Right ventricle myocardium inferior (tissue), 1 donor: ENCODE measurements at regions not wholly inside any gene's neighbourhood (a gene's known extent, or its start where the extent isn't known, plus 50 kb on each side); places are given as distances from the start of the nearest gene placed in this dataset.

ENCODE experiments used
- ATAC-seq: fragments of 200-7000 bp; cut with Tn5 transposase; one replicate; pipeline ENCODE4 v1.9.1; 2020; ENCODE audit warnings: mild to moderate bottlenecking, moderate library complexity
- DNase-seq: peaks from one replicate; pipeline ENCODE4 v3.0.0; 2021; ENCODE audit errors: missing footprints
- intact Hi-C: fragments of 100-400 bp; cut with DNase I; formaldehyde crosslinking; loops from one replicate; pipeline ENCODE4 v1.11.0; 2022
- donor health status: DM: no; HTN: yes; CAD: no; lungs with severe emphysema.

DNA sequence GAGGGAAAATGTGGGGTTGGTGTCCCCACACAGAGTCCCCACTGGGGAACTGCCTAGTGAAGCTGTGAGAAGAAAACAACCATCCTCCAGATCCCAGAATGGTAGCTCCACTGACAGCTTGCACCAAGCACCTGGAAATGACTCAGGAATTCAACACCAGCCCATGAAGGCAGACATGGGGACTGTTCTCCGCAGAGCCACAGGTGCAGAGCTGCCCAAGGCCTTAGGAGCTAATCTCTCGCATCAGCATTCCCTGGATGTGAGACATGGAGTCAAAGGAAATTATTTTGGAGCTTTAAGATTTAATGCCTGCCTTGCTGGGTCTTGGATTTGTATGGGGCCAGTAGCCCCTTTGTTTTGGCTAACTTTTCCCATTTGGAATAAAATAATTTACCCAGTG, 367.9 kb downstream of the FAM133A start:
- intact Hi-C loops = no loop called here
- DNase-seq (no peak), ATAC-seq (no peak)

GRCh38 chrX:94045724-94046123, 371.7 kb downstream of the FAM133A start:
- intact Hi-C loops = no loop called here
- DNase-seq = no peak
- ATAC-seq = no peak

DNA sequence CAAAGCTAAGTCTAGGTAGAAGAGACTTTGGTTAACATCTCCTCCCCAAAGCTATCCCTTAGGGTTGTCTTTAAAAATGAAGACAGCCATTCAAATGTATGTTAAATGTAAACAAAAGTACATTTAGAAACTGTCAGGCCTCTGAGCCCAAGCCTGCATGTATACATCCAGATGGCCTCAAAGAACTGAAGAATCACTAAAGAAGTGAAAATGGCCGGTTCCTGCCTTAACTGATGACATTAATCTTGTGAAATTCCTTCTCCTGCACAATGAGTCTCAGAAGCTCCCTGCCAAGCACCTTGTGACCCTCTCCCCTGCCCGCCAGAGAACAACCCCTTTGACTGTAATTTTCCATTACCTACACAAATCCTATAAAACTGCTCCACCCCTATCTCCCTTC, 377.9 kb downstream of the FAM133A start:
- intact Hi-C loops = no loop called here
- ATAC-seq (no peak), DNase-seq (no peak)

DNA sequence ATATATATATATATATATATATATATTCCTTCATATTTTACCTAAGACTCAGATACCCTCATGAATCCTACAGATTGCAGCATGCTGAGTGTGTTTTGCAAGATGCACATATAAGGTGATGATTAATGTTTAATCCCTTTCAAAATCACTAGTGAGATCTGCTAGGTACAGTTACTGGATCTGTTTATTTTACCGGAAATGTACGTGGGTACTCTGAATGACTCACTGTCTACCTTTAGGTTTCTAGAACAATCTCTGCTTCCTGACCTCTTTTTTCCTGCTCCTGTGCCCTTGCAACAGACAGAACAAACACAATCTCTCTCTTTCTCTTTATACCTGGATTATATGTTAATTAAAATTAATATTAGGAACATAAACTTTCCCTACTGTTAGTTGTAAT, 379.6 kb downstream of the FAM133A start:
- intact Hi-C loops = no loop called here
- ATAC-seq (no peak), DNase-seq (no peak)

DNA sequence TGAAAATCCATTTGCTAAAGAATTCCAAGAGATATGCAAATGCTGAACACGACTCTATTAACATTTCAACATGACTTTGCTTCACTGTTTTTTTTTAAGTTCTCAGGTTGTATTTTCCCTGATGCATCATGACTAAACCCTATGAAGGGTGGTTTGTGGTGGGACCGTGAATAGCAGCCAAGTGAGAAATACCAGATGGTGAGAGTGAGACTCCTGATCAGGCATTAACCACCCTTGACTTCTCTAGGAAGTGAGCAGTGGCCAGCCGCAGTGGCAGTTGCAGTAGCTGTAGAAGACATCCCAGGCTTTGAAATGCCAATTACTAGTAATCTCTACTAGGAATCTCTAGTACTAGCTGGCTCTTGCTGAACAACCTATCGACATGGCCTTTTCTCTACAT, 383.4 kb downstream of the FAM133A start:
- ATAC-seq (no peak), DNase-seq (no peak)
- intact Hi-C loops = no loop called here

DNA sequence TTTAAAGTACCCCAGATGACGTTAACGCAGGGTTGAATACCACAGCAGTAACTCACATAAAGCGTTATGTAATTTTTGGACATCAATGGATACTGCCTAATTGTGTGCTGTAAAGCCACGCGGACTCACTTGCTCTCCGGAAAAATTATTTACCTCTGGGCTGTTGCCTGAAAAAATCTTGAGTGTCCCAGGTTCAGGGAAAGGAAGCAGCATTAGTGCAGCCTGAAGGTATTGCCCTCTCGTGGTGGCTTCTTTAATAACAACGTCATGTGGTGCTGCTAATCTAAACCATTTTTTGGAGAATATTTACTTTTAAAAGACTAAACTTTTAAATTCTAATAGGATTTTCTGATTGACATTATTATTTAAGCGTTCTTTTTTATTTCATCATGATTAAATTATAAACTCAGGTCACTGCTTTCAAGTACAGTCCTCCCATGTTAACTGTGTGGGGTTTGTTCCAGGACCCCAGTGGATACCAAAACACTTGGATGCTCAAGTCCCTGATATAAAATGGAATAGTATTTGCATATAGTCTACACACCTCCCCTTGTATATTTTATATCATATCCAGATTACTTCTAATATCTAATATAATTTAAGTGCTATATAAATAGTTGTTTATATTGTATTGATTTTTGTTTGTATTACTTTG, 384.8 kb downstream of the FAM133A start:
- DNase-seq (no peak), ATAC-seq (no peak)
- intact Hi-C loops = no loop called here

DNA sequence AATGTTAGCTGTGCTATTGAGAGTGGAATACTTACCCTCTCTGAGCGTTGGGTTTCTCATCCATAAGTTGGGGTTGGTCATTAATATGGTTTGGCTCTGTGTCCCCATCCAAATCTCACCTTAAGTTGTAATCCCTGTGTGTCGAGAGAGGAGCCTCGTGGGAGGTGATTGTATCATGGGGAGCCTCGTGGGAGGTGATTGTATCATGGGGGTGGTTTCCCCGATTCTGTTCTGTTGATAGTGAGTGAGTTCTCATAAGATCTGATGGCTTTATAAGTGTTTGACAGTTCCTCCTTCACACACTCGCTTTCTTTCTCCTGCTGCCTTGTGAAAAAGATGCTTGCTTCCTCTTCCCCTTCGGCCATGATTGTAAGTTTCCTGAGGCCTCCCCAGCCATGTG, 391.1 kb downstream of the FAM133A start:
- DNase-seq = no peak
- ATAC-seq = no peak
- intact Hi-C loops = no loop called here

DNA sequence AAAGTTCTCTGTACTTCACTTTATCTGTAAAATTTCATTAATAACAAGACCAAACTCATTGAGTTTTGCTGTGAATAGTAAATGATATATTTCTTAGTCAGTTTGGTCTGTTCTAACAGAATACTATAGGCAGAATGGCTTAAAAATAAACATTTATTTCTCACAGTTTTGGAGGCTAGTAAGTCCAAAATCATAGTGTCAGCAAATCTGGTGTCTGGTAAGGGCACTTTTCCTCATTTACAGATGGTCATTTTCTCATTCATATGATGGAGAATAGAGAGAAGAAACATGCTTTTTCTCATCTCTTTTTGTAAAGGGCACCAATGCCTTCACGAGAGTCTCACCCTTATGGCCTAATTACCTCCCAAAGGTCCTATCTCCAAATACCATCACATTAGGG, 415.1 kb downstream of the FAM133A start:
- intact Hi-C loops = no loop called here
- DNase-seq (no peak), ATAC-seq (no peak)

- no peak for DNase-seq
- intact Hi-C loops = no loop called here
- ATAC-seq = no peak
Measured at GRCh38 chrX:94097868-94098267, 423.9 kb downstream of the FAM133A start.

DNA sequence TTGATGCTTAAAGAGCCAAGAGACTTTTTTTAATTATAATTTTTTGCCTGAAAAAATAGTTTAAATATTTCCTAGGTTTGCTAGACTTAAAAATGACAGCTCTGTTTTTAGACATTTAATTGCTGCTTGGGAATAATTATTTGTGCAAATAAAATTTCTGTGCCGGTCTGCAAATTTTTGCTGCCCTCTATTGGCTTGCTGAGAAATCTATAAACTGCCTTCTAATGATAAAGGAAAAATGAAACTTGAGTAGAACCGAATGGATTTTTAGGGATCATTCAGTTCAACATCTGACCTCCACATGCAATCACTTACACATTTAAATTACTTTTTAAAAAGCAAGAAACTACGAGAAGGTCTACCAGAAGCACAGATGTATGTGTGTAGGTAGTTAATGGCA, 434.0 kb downstream of the FAM133A start:
- ATAC-seq = no peak
- intact Hi-C loops = no loop called here

DNA sequence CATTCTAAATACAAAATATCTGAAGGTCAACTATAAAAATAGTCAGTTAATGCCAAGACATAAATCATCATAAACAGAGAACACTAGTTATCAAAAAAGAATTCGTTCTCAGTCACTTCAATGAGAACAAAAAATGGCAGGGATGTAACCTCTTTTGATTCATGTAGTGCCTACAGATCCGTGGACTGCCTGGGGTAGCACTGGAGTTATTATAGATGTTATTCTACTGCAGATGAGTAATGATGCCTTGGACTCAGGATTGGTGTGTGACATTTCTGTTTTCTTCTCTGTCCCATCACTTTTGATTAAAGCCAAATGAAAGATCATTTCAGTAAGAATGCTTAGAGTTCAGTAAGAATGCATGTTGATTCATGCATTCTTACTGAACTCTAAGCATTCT, 440.4 kb downstream of the FAM133A start:
- DNase-seq = no peak
- no peak for ATAC-seq
- intact Hi-C loops = no loop called here

More for the DNA sequence above, 434.0 kb downstream of the FAM133A start:
- DNase-seq = no peak

- intact Hi-C loops = no loop called here
- no peak for ATAC-seq
- DNase-seq = no peak
Measured at GRCh38 chrX:94121799-94122198, 447.8 kb downstream of the FAM133A start.

- no peak for DNase-seq
- ATAC-seq = no peak
- intact Hi-C loops = no loop called here
Measured at GRCh38 chrX:94123062-94123461, 449.1 kb downstream of the FAM133A start.

DNA sequence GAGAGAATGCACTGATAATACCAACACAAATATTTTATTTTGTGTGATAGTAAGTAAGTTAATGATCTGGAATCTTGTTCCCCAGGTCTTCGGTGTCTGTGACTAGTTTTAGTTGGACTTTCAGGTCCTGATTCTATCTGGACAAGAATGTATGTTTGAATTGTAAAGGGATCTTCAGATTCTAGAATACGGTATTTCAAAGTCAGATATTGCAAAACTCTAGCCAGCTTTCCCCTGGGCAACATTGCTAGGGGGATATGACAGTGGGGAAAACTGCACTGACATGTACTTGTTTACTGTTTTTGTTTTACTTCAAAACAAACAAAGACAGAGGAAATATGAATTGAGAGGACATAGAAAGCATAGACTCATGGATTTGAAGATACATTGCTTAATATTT, 489.0 kb downstream of the FAM133A start:
- ATAC-seq (no peak), DNase-seq (no peak)
- intact Hi-C loops = no loop called here

GRCh38 chrX:94178145-94178788, 504.3 kb downstream of the FAM133A start:
- intact Hi-C loops = no loop called here
- ATAC-seq = no peak

DNA sequence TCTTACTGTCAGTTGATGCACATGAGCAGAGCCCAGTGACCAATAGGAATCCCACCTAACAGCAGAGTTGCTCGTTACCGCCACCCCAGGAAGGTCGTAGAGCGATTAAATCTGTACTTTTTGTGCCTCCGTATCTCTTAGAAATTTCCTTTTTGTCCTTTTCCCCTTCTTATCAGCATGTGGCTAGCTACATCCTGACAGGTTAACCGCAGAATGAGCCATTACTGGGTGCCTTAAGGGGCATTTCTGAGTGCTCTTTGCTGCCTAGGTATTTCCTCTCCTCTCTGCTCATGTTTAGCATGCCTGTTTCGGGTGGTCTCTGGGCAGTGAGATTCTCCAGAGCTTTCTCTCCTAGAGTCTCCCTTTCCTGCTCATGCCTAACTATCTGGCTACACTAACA, 530.5 kb downstream of the FAM133A start:
- ATAC-seq (no peak), DNase-seq (no peak)
- intact Hi-C loops = no loop called here

More at GRCh38 chrX:94178145-94178788, 504.3 kb downstream of the FAM133A start:
- DNase-seq = no peak

DNA sequence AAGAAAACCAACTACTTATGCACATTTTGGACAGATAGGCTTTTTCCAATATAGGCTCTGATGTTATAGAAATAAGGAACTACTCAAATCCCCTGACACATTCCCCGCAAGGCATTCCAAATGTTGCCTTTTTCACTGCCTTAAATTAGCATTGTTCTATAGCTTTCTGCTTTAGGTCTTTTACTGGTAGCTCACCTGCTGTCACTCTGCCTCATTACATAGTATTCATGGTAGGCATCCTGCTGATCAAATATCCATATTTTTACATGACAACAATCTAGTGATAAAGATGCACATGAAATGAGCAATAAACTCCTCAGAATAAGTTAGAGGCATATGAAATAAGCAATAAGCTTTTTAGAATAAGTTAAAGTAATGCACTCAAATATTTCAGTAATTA, 542.7 kb downstream of the FAM133A start:
- no peak for ATAC-seq
- no peak for DNase-seq
- intact Hi-C loops = no loop called here

DNA sequence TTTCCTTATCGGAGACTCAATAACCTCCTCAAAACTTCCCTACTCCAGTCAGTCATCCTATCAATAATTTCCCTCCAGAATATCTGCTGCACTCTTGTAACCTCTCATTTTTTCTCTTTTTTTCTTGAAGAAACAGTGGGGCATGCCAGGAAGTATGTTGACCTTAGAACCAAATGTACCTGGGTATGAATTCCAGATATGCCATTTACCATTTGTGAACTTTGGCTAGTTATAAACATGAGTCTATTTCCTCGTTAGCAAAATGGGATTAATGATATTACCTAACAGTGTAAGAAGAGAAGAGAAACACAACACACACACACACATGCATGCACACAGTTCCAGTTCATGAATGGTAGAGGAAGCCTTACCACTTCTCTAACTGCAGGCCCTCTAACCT, 578.2 kb downstream of the FAM133A start:
- DNase-seq (no peak), ATAC-seq (no peak)
- intact Hi-C loops = no loop called here

DNA sequence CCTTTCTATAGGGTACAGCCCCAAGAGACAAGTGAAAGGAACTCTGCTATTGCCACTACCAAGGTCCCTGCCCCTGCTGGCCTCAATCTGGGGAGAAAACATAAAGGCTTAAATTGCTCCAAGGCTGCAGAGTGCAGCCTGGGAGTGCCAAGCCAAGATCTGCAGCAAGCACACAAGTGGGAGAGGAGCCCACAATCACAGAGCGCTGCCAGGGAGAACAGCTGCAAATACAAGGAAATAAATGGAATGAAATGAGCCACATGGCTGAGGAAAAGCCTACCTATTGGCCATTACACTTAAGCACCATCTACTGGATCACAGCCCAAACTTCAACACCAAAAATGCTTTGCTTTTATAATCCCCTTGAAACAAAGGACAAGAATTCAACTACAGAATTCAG, 582.4 kb downstream of the FAM133A start:
- DNase-seq (no peak), ATAC-seq (no peak)
- intact Hi-C loops = no loop called here

- DNase-seq = no peak
- ATAC-seq = no peak
- intact Hi-C loops = no loop called here
Measured at GRCh38 chrX:94265323-94265722, 591.3 kb downstream of the FAM133A start.

GRCh38 chrX:94288325-94288724, 614.3 kb downstream of the FAM133A start:
- ATAC-seq (no peak), DNase-seq (no peak)
- intact Hi-C loops = no loop called here
